ENCODE measurements at regions not wholly inside any gene's neighbourhood (a gene's known extent, or its start where the extent isn't known, plus 50 kb on each side); places are given as distances from the start of the nearest gene placed in this dataset.
"Not testable (repeated sequence)": the region's sequence is repeated elsewhere in the genome, so short reads cannot be mapped to it uniquely, and the experiment has no call there.

GRCh38 chr7:152541892-152542291 is 106.1 kb upstream of the KMT2C start:
- no peak for DNase-seq

GRCh38 chr7:152539190-152539495 is 103.3 kb upstream of the KMT2C start:
- DNase-seq = not testable (repeated sequence)

GRCh38 chr7:152538346-152539189 is 102.8 kb upstream of the KMT2C start:
- DNase-seq = not testable (repeated sequence)

- DNase-seq = no peak
Measured at GRCh38 chr7:152537639-152538038, 101.8 kb upstream of the KMT2C start.

- DNase-seq = no peak
Measured at GRCh38 chr7:152528612-152529011, 92.8 kb upstream of the KMT2C start.

GRCh38 chr7:152527610-152528032 is 91.8 kb upstream of the KMT2C start:
- no peak for DNase-seq

- no peak for DNase-seq
Measured at GRCh38 chr7:152523916-152524315, 88.1 kb upstream of the KMT2C start.

- DNase-seq = peak; percentile 26
Measured at GRCh38 chr7:152522571-152523067, 86.8 kb upstream of the KMT2C start.

- DNase-seq = peak; percentile 12
Measured at GRCh38 chr7:152521420-152522337, 85.9 kb upstream of the KMT2C start.

- no peak for DNase-seq
Measured at GRCh38 chr7:152520861-152521302, 85.1 kb upstream of the KMT2C start.

- DNase-seq = no peak
Measured at GRCh38 chr7:152519290-152519689, 83.5 kb upstream of the KMT2C start.

- DNase-seq = no peak
Measured at GRCh38 chr7:152516216-152516615, 80.4 kb upstream of the KMT2C start.

GRCh38 chr7:152515266-152515950 is 79.6 kb upstream of the KMT2C start:
- not testable (repeated sequence) for DNase-seq

- no peak for DNase-seq
Measured at GRCh38 chr7:152514771-152515105, 78.9 kb upstream of the KMT2C start.

GRCh38 chr7:152513861-152514770 is 78.3 kb upstream of the KMT2C start:
- DNase-seq = no peak

GRCh38 chr7:152512706-152513105 is 76.9 kb upstream of the KMT2C start:
- DNase-seq = peak; percentile 52

GRCh38 chr7:152511736-152512135 is 75.9 kb upstream of the KMT2C start:
- no peak for DNase-seq

GRCh38 chr7:152508701-152509100 is 72.9 kb upstream of the KMT2C start:
- no peak for DNase-seq

- DNase-seq = no peak
Measured at GRCh38 chr7:152505606-152506005, 69.8 kb upstream of the KMT2C start.

- no peak for DNase-seq
Measured at GRCh38 chr7:152504816-152505215, 69.0 kb upstream of the KMT2C start.

- DNase-seq = no peak
Measured at GRCh38 chr7:152504367-152504766, 68.6 kb upstream of the KMT2C start.

Data from dermis blood vessel endothelial cell (primary cell).